ENCODE measurements at regions not wholly inside any gene's neighbourhood (a gene's known extent, or its start where the extent isn't known, plus 50 kb on each side); places are given as distances from the start of the nearest gene placed in this dataset.

DNA sequence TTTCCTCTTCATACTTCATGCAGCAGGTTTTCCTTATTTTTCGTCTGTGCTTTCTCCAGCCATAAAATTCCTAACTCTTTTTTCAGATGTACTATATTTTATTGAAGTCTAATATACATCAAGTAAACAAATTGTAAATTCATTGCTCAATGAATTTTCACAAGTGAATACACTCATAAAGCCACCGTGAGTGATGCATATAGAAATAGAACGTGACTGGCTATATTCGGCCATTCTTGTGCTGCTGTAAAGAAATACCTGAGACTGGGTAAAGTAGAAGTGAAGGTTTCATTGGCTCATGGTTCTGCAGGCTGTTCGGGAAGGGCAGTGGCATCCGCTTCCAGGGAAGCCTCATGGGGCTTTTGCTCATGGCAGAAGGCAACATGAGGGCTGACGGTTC, 868.4 kb upstream of the EEF2KMT start:
- no peak overlapping the region for H3K4me2 ChIP-seq
- DNase-seq (ENCODE audit: low spot score) (no peak), ATAC-seq (no peak)
- H3K27me3 ChIP-seq (ENCODE audit: insufficient read depth): no peaks in the 10 kb centered on the region
- Mint-ChIP-seq H3K36me3 (ENCODE audit: low read depth) (no peaks in the 10 kb centered on the region), H3K9me3 (no peaks in the 10 kb centered on the region), H3K27me3 (ENCODE audit: insufficient read depth, low read depth, poor library complexity) (no peaks in the 10 kb centered on the region), H3K4me1 (peaks cover 14% of the 10 kb centered on the region), H3K4me3 (no peak overlapping the region), H3K27ac (no peak overlapping the region)
- H3K4me3 ChIP-seq: no peak overlapping the region
- no peak for TF ChIP-seq JUNB (IDR thresholded peaks at IDR 0.05; ENCODE audit: unreplicated experiment)
- TF ChIP-seq, protein P1, sequence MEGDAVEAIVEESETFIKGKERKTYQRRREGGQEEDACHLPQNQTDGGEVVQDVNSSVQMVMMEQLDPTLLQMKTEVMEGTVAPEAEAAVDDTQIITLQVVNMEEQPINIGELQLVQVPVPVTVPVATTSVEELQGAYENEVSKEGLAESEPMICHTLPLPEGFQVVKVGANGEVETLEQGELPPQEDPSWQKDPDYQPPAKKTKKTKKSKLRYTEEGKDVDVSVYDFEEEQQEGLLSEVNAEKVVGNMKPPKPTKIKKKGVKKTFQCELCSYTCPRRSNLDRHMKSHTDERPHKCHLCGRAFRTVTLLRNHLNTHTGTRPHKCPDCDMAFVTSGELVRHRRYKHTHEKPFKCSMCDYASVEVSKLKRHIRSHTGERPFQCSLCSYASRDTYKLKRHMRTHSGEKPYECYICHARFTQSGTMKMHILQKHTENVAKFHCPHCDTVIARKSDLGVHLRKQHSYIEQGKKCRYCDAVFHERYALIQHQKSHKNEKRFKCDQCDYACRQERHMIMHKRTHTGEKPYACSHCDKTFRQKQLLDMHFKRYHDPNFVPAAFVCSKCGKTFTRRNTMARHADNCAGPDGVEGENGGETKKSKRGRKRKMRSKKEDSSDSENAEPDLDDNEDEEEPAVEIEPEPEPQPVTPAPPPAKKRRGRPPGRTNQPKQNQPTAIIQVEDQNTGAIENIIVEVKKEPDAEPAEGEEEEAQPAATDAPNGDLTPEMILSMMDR (conservative IDR thresholded peaks at IDR 0.05; ENCODE audit: low read depth in 2 of 2): no peak
- TF ChIP-seq EZH2phosphoT487 (IDR thresholded peaks at IDR 0.05; ENCODE audit: unreplicated experiment): no peak
- TF ChIP-seq, protein P2, sequence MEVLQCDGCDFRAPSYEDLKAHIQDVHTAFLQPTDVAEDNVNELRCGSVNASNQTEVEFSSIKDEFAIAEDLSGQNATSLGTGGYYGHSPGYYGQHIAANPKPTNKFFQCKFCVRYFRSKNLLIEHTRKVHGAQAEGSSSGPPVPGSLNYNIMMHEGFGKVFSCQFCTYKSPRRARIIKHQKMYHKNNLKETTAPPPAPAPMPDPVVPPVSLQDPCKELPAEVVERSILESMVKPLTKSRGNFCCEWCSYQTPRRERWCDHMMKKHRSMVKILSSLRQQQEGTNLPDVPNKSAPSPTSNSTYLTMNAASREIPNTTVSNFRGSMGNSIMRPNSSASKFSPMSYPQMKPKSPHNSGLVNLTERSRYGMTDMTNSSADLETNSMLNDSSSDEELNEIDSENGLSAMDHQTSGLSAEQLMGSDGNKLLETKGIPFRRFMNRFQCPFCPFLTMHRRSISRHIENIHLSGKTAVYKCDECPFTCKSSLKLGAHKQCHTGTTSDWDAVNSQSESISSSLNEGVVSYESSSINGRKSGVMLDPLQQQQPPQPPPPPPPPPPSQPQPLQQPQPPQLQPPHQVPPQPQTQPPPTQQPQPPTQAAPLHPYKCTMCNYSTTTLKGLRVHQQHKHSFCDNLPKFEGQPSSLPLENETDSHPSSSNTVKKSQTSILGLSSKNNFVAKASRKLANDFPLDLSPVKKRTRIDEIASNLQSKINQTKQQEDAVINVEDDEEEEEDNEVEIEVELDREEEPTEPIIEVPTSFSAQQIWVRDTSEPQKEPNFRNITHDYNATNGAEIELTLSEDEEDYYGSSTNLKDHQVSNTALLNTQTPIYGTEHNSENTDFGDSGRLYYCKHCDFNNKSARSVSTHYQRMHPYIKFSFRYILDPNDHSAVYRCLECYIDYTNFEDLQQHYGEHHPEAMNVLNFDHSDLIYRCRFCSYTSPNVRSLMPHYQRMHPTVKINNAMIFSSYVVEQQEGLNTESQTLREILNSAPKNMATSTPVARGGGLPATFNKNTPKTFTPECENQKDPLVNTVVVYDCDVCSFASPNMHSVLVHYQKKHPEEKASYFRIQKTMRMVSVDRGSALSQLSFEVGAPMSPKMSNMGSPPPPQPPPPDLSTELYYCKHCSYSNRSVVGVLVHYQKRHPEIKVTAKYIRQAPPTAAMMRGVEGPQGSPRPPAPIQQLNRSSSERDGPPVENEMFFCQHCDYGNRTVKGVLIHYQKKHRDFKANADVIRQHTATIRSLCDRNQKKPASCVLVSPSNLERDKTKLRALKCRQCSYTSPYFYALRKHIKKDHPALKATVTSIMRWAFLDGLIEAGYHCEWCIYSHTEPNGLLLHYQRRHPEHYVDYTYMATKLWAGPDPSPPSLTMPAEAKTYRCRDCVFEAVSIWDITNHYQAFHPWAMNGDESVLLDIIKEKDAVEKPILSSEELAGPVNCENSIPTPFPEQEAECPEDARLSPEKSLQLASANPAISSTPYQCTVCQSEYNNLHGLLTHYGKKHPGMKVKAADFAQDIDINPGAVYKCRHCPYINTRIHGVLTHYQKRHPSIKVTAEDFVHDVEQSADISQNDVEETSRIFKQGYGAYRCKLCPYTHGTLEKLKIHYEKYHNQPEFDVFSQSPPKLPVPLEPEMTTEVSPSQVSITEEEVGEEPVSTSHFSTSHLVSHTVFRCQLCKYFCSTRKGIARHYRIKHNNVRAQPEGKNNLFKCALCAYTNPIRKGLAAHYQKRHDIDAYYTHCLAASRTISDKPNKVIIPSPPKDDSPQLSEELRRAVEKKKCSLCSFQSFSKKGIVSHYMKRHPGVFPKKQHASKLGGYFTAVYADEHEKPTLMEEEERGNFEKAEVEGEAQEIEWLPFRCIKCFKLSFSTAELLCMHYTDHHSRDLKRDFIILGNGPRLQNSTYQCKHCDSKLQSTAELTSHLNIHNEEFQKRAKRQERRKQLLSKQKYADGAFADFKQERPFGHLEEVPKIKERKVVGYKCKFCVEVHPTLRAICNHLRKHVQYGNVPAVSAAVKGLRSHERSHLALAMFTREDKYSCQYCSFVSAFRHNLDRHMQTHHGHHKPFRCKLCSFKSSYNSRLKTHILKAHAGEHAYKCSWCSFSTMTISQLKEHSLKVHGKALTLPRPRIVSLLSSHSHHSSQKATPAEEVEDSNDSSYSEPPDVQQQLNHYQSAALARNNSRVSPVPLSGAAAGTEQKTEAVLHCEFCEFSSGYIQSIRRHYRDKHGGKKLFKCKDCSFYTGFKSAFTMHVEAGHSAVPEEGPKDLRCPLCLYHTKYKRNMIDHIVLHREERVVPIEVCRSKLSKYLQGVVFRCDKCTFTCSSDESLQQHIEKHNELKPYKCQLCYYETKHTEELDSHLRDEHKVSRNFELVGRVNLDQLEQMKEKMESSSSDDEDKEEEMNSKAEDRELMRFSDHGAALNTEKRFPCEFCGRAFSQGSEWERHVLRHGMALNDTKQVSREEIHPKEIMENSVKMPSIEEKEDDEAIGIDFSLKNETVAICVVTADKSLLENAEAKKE (CRISPR knock-in tag; IDR thresholded peaks at IDR 0.05): no peak
- TF ChIP-seq ZNF114 (CRISPR knock-in tag; IDR thresholded peaks at IDR 0.05): no peak
- TF ChIP-seq, protein P3, sequence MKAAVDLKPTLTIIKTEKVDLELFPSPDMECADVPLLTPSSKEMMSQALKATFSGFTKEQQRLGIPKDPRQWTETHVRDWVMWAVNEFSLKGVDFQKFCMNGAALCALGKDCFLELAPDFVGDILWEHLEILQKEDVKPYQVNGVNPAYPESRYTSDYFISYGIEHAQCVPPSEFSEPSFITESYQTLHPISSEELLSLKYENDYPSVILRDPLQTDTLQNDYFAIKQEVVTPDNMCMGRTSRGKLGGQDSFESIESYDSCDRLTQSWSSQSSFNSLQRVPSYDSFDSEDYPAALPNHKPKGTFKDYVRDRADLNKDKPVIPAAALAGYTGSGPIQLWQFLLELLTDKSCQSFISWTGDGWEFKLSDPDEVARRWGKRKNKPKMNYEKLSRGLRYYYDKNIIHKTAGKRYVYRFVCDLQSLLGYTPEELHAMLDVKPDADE (IDR thresholded peaks at IDR 0.05): no peak
- TF ChIP-seq POLR2AphosphoS5 (IDR thresholded peaks at IDR 0.05; ENCODE audit: low read depth): no peak
- TF ChIP-seq EZH2 (IDR thresholded peaks at IDR 0.05; ENCODE audit: low read depth, unreplicated experiment): no peak
- no peak for TF ChIP-seq ZNF331 (CRISPR knock-in tag; IDR thresholded peaks at IDR 0.05; ENCODE audit: low read depth)
- TF ChIP-seq, protein P4, sequence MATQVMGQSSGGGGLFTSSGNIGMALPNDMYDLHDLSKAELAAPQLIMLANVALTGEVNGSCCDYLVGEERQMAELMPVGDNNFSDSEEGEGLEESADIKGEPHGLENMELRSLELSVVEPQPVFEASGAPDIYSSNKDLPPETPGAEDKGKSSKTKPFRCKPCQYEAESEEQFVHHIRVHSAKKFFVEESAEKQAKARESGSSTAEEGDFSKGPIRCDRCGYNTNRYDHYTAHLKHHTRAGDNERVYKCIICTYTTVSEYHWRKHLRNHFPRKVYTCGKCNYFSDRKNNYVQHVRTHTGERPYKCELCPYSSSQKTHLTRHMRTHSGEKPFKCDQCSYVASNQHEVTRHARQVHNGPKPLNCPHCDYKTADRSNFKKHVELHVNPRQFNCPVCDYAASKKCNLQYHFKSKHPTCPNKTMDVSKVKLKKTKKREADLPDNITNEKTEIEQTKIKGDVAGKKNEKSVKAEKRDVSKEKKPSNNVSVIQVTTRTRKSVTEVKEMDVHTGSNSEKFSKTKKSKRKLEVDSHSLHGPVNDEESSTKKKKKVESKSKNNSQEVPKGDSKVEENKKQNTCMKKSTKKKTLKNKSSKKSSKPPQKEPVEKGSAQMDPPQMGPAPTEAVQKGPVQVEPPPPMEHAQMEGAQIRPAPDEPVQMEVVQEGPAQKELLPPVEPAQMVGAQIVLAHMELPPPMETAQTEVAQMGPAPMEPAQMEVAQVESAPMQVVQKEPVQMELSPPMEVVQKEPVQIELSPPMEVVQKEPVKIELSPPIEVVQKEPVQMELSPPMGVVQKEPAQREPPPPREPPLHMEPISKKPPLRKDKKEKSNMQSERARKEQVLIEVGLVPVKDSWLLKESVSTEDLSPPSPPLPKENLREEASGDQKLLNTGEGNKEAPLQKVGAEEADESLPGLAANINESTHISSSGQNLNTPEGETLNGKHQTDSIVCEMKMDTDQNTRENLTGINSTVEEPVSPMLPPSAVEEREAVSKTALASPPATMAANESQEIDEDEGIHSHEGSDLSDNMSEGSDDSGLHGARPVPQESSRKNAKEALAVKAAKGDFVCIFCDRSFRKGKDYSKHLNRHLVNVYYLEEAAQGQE (IDR thresholded peaks at IDR 0.05; ENCODE audit: unreplicated experiment): no peak
- no peak for TF ChIP-seq NANOG (IDR thresholded peaks at IDR 0.05; ENCODE audit: borderline replicate concordance)
- no peak for TF ChIP-seq CREB1 (CRISPR knock-in tag; IDR thresholded peaks at IDR 0.05; ENCODE audit: low read depth)
- H3K27ac ChIP-seq (ENCODE audit: low read depth): no peak overlapping the region
- H3F3A ChIP-seq (replicated peaks; ENCODE audit: low read depth): no peaks in the 10 kb centered on the region
- H3K79me2 ChIP-seq (replicated peaks; ENCODE audit: insufficient read depth): no peaks in the 10 kb centered on the region
- 0 out of 2 replicates have a peak, but pooled peaks cover 3% of the 10 kb centered on the region for H3K36me3 ChIP-seq (ENCODE audit: insufficient read depth)
- no peaks in the 10 kb centered on the region for H4K20me1 ChIP-seq (replicated peaks; ENCODE audit: insufficient read depth)
- no peak overlapping the region for H2AFZ ChIP-seq
- H3K9me2 ChIP-seq (ENCODE audit: insufficient read depth): no peaks in the 10 kb centered on the region
- no peaks in the 10 kb centered on the region; the same call in 1 of the 2 replicates for H3K4me1 ChIP-seq (ENCODE audit: insufficient read depth)
